HG03558 (cell line): ENCODE measurements at regions not wholly inside any gene's neighbourhood (a gene's known extent, or its start where the extent isn't known, plus 50 kb on each side); places are given as distances from the start of the nearest gene placed in this dataset.

Experiments used
- ATAC-seq: cut with Tn5 transposase; IDR thresholded peaks from one replicate; pipeline ENCODE4 v1.9.1; 2021; ENCODE audit warnings: moderate number of reproducible peaks; ENCODE audit not compliant: unreplicated experiment; ENCODE audit errors: extremely low read depth

DNA sequence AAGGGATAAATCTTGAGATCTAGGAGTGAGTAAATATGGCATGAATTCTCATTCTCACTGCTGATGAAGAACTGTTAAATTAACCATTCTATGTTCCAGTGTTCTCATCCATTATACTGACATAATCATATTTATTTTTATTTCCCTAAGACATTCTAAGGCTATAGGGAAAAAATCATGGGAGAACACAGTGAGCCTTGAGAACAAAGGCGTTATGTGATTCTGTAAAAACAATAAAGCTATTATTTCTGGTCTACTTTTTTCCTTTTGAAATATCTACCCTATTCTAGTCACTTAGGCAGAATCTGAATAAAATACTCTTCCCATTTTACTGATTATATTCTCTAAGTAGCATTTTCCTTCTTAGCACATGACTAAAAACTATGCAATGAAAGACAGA, 155.7 kb upstream of the ADAMTS16 start:
- ATAC-seq = no peak

DNA sequence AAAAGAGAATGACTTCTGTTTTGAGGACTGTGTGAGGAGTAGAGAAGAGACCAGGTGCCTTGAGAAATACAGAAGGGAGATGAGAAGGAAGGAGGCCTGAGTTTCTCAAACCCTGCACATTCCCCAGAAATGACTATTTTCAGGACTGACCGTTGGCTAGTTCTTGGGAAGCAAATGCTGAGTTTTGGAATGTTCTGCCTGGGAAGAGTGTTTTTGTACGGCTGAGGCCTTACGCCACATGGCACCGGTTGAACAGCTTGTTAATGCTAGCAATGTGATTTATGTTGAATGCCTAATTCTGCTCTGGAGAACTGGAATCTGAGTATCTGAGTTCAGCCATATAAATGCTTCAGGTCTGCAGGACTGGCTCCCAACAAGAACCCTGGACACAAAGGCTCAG, 152.7 kb upstream of the ADAMTS16 start:
- ATAC-seq = no peak

DNA sequence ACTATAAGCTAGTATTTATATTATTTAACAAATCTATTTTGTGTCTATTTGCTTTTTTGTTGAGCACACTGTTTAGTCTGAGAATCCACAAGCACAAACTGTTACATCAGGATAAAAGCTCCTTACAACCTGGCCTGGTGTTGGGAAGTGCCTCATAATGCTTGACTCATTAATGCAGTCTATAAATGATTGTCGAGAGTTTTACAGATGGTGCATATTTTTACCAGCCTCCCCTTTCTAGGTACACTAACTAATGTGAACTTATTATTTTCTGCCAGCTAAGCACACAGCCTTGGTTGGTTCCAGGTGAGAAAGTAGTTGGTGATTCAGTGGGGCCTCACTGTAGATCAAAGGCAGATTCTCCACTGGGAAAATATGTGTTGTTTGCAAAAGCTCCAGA, 151.0 kb upstream of the ADAMTS16 start:
- ATAC-seq = no peak

DNA sequence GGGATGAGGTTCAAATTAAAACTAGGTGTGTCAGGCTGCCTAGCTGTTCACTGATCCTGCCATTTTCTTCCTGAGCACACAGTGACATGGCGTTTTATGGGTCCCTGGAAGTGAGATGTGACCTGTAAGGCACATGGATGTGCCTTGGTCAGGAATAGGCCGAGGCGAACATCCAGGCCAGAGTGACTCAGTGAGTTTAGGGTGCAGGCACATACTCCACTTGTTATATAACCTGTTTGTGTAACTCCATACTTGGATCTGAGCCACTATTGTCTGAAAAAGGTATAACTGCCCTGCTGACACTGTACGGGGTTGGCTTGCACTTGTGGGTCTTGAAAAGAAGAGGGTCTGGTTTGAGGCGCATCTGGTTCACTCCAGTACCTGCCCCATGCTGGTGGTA, 150.1 kb upstream of the ADAMTS16 start:
- no peak for ATAC-seq

DNA sequence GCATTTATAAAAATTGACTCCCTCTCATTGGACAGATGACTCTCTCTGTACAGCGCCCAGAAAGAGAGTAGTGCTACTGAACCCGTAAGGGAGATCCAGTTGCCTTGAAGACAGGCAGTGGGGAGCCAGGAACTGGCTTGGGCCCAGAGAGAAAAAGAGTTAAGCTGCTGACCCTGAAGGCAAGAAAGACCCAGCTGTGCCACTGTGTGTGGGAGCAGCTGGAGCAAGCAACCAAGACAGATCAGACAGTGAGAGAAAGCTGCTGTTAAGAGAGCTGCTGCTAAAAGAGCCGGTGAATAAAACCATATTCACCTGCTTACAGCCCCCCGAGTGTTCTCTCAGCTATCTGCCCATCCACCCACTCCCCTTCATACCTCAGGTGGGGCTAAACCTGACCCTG, 149.7 kb upstream of the ADAMTS16 start:
- no peak for ATAC-seq

DNA sequence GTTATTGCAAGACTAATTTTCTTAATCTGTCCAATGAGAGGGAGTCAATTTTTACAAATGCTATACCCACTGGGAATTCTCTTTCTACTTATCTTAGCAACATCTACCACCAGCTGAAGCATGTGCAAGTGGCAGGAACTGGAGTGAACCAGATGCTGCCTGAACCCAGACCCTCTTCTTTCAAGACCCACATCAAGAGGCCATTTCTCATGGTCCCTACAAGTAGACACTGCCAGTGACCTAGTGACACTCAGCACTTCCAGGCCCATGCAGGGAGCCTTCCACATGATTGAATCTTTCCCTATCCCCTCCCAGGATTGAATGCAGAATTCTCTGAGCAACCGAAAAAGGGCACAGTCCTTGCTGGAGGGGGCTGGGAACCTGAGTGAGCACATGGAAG, 148.2 kb upstream of the ADAMTS16 start:
- ATAC-seq = no peak

DNA sequence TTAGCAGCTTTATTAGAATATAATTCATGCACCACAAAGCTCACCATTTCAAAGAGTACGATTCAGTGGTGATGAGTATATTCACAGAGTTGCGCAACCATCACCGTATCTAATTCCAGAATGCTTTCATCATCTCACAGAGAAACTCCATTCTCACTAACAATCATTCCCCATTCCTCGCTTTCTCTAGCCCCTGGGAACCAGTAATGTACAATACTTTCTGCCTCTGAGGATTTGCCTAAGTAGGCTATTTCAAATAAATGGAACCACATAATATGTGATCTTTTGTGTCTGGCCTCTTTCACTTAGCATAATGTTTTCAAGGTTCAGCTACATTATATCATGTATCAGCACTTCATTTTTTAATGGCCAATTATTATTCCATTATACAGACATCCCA, 145.1 kb upstream of the ADAMTS16 start:
- ATAC-seq = no peak

DNA sequence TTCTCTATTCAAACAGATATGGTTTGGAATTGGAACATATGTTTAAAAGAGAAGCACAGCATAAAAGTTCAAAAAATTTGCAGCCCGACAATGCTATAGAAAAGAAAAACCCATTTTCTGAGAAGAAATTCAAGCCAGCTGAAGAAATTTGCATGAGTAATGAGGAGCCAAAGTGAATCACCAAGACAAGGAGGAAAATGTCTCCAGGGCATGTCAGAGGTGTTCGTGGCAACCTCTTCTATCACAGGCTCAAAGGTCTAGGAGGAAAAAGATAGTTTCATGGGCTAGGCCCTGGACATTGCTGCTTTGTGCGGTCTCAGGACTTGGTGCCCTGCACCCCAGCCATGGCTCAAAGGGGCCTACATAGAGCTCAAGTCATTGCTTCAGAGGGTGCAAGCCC, 134.8 kb upstream of the ADAMTS16 start:
- ATAC-seq = no peak

DNA sequence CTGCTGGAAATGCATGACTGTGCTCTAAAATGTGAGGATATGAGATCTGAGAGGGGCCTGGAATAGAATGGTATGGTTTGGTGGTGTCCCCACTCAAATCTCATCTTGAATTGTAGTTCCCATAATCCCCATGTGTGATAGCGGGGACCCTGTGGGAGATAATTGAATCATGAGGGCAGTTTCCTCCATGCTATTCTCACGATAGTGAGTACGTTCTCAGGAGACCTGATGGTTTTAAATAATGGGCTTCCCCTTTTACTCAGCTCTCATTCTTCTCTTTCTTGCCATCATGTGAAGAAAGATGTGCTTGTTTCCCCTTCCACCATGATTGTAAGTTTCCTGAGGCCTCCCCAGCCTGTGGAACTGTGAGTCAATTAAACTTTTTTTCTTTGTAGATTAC, 133.6 kb upstream of the ADAMTS16 start:
- ATAC-seq = no peak

DNA sequence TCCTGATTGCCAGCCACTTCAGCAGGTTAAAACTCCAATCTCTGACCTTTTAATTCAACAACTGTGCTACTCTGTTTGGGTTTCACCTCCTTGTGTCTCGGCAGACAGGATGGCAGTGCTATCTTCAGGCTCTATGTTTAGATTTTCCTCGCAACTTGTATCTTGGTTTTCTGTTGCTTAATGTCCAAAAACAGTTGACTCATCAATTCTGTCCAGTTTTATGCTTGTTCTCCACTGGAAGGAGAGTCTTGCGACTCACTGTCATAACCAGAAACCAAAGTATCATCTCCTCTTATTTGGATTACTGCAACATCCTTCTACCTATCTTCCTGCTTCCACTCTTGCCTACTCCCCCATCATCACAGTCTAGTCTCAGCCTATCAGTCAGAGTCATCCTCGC, 130.9 kb upstream of the ADAMTS16 start:
- ATAC-seq = no peak

DNA sequence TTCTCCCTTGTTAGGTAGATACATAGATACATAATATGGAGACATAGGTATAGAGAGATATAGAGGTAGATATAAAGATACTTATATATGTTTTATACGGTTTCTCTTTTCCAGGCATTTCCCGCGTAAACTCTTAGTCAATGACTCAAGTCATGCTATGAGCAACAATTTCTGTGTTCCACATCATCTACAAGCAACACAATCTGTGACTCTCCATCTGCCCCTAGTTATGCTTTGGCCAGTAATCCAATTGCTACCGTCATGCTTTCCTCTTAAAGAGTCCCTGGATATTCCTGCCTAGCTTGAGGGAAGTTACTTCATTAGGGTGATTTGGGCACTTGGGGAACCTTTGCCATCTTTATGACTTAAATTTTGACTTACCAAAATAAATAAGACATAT, 129.0 kb upstream of the ADAMTS16 start:
- no peak for ATAC-seq

DNA sequence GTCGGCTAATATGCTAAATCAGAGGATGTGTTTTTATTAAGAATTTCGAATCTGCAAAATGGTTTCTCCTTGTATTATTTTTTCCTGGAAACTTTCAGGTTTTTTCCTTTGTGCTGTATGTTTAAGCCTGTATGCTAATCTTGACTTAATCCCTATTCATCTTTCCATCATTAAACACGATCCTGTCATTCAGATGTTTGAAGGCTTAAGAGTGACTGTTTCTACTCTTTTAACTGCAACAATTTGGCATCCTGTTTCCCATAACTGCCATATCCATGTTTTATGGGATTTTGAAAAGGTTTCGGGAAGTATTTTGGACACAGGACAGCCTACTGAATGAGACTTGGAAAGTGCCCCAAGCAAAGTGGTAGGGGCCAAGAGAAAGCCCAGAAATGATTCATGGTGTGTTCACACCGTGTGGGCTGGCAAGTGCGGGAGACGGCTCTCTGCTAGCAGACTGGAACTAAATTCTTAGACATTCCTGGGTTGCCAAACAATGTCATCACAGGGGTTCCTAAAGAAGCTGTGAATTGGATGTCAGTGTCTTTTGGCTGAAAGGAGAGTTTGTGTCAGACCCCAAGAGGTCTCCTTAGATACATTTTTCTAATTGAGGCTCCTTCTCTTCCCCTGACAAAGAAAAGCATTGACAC, 125.4 kb upstream of the ADAMTS16 start:
- no peak for ATAC-seq

DNA sequence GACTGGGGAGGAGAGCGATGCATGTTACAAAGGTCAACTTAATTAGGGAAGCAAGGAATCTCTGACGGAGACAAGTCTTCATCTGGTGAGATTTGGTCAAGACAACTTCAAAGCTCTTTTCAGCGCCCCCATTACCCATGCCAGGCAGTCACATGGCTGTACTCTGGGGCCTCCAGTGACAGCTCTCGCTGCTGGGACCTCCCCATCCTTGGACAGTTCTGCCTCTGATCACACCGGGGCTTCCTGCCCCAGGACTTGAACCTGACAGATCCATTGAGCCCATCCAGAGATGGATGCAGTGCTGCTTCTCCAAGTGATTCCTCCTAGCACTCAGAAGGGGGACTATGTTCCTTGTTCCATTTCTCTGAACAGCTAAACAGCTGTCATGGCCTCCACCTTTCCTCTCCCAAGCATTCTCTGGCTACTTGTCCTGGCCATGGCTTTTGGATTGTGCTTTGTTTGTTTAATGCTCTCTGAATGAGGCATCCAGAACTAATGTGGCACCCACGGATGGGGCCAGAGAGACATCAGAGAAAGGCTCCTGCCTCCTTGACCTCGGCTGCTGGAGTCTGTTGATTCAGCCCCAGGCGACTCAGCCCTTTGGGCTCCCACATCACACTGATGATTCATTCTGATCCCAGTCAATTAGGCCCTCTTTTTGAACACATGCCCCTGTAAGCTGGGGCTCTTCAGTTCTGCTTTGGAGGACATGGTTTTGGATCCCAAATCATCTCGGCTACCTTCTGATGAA, 122.1 kb upstream of the ADAMTS16 start:
- ATAC-seq = no peak

DNA sequence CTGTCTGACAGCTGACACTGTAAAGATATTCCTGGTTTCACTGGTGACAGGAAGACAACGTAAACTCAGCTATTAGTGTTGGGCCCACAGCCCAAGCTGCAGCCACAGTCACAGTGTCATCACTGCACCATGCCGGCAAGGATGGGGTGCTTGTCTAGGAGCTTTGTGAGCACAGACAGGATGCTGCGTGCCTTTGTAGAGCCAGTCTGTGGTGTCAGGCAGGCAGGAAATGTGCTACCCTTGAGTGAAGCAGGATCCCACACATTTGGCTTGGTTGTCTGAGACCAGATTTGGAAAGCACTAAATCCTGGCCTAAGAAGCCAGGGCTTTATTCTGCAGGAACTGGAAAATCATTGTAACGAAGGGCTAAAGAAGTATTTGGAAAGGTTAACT, 121.6 kb upstream of the ADAMTS16 start:
- no peak for ATAC-seq

DNA sequence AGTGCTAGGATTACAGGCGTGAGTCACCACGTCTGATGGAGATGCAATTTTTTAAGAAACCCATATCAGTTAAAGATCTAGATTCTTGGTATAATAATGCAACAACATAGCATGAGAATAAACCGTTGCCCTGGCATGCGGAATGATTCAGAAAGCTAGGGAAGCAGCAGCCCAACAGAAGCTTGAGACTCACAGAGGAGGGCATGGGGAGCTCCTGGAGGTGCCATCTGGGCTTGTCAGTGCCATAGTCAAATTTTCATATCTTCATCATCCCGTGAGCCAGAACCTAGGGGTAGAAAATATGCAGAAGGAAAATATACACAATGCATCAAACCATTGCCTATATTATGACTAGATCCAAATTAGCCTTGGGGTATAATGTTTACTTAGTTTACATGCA, 118.7 kb upstream of the ADAMTS16 start:
- no peak for ATAC-seq

DNA sequence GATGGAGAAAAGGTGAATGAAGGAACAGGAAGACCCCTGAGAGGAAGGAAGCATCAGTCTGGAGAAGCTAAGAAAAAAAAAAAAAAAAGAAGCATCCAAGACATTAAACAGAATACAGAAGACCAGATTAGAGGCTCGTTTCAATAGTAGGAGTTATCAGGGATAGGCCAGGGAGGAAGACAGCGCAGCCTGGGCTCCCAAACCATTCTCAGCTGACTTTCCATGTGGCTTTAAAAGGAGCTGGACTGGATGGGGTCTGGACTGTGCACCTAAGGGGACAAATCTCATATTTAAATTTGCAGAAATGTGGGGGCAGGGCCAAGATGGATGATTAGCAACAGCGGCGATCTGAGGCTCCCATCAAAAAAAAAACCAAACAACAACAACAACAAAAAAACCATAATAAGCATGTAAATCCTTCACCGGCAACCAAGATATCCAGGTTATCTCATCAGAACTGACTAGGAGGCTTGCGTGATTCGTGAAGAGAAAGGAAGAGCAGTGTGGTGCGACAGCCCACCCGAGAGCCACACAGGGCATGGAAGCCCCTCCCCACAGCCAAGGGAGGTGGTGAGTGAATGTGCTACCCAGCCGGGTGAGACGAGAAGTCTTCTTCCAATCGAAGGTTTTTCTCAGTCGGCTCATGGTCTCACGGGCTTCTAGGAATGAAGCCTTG, 114.9 kb upstream of the ADAMTS16 start:
- ATAC-seq = no peak

DNA sequence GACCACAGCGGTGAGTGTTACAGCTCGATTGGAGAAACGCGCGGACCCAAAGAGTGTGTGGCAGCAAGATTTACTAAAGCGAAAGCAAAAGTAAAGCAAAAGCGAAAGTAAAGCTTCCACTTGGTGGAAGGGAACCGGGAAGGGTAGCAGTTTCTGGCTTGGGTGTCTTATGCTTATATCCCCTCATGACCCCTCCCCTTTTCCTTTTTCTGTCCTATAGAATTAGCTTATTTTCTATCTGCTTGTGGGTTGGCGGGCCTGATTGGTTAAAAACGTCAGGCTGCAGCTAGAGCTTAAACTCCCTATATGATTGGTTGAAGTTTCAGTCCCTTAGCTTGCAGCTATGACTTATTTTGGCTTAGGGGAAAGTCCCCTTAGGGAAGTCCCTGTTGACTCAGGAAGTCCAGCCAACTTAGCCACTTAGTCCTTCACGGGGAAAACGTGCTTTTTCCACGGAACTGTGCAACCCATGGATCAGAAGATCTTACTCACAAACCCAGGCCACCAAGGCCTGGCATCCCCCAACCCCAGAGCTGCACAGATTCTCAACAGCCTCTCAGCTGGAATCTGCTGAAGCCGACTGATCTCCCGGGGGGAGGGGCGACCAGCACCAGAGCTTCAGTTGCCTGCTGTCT, 114.2 kb upstream of the ADAMTS16 start:
- ATAC-seq = no peak

DNA sequence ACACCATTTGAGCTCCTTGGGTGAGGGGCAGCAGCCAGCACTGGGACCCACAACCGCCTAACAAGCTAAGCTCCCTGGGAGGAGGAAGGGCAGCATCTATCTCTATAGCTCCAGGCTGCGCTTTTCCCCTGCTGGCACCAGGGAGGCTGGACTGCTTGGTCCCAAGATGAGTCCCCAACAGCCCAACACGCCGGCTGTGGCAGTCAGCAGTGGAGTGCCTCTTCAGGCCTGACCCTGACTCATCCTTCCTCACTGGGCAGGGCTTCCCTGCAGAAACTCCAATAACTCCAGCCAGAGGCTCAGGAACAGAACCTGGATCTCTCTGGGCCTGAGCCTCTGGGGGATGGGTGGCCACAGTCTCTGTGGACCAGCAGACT, 113.7 kb upstream of the ADAMTS16 start:
- ATAC-seq = no peak

DNA sequence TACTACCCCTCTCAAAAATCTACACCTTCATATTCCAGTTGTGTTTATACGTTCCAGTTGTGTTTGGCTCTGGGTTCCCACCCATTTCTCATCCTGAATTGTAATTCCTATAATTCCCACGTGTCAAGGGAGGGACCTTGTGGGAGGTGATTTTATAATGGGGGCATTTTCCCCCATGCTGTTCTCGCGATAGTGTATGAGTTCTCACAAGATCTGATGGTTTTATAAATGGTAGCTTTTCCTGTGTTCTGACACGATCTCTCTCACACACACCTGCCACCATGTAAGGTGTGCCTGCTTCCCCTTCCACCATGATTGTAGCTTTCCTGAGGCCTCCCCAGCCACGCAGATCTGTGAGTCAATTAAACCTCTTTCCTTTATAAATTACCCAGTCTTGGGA, 108.5 kb upstream of the ADAMTS16 start:
- no peak for ATAC-seq

DNA sequence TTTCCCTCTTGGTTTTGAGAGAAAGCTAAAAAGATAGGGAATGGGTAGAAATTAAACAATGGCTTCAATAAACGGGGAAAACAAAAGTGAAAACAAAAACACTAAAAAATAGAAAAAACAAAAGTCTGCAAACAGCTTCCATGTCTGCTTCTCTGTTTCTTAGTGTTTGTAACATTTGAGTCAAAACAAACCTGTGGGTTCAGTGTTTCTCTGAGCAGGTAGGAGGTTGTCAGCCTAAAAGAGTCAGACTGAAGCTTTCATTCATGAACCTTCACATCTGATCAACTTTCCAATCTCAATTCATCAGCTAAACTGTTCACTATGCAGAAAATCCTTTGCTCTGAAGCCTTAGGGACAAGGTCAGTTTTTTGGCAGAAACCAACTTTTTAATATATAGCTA, 102.5 kb upstream of the ADAMTS16 start:
- no peak for ATAC-seq

DNA sequence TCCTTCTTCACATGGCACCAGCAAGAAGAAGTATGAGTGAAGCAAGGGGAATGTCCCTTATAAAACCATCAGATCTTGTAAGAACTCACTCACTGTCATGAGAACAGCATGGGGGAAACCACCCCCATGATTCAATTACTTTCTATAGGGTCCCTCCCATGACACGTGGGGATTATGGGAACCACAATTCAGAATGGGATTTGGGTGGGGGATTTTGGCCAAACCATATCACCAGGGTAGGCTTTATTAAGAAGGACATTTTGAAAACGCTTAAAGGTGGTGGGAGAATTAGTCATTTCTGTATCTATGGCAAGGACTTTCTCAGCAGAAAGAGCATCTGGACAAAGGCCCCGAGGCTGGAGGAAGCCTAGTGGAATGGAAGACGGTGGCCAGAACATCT, 100.2 kb upstream of the ADAMTS16 start:
- ATAC-seq = no peak
